Neural progenitor cell (in vitro differentiated cells): ENCODE measurements at regions not wholly inside any gene's neighbourhood (a gene's known extent, or its start where the extent isn't known, plus 50 kb on each side); places are given as distances from the start of the nearest gene placed in this dataset. TPM values are rescaled to one million over a fixed set of nuclear protein-coding genes. Genes with fewer than 3 reads are reported as not detected.

Experiments used
- DNase-seq: peaks from one replicate; pipeline ENCODE4 v3.0.0-alpha.2; 2016; ENCODE audit warnings: low spot score
- H2AFZ ChIP-seq: fragments of 200-600 bp; sonication (generic); replicated peaks from 2 replicates; pipeline ENCODE4 v1.6.1; 2016; ENCODE audit warnings: antibody characterized with exemption
- H3F3A ChIP-seq: fragments of 200-600 bp; sonication (generic); 2 replicates; pipeline ENCODE4 v1.6.1; 2016; ENCODE audit warnings: antibody characterized with exemption, low read depth
- H3K27ac ChIP-seq: fragments of 200-600 bp; sonication (generic); 2 replicates; pipeline ENCODE4 v1.5.1; 2016; ENCODE audit warnings: mild to moderate bottlenecking
- H3K27me3 ChIP-seq: fragments of 200-600 bp; sonication (generic); 2 replicates; pipeline ENCODE4 v1.6.1; 2016; ENCODE audit warnings: mild to moderate bottlenecking, moderate library complexity
- H3K36me3 ChIP-seq: fragments of 200-600 bp; sonication (generic); 2 replicates; pipeline ENCODE4 v1.5.1; 2016
- H3K4me1 ChIP-seq: fragments of 200-600 bp; sonication (generic); 2 replicates; pipeline ENCODE4 v1.6.1; 2016; ENCODE audit warnings: mixed run types
- H3K4me2 ChIP-seq: fragments of 200-600 bp; sonication (generic); 2 replicates; pipeline ENCODE4 v1.6.1; 2016
- H3K4me3 ChIP-seq: fragments of 200-600 bp; sonication (generic); 2 replicates; pipeline ENCODE4 v1.5.1; 2016
- H3K79me2 ChIP-seq: fragments of 200-600 bp; sonication (generic); 2 replicates; pipeline ENCODE4 v1.6.1; 2016; ENCODE audit warnings: low read depth
- H3K9ac ChIP-seq: fragments of 200-600 bp; sonication (generic); 2 replicates; pipeline ENCODE4 v1.6.1; 2016
- H3K9me3 ChIP-seq: fragments of 200-600 bp; sonication (generic); 2 replicates; pipeline ENCODE4 v1.5.1; 2016; ENCODE audit warnings: low read depth
- H4K20me1 ChIP-seq: fragments of 200-600 bp; sonication (generic); 2 replicates; pipeline ENCODE4 v1.6.1; 2016; ENCODE audit warnings: low read depth
- H3K27ac Mint-ChIP-seq: 3 replicates; pipeline ENCODE4 v1.8.0; 2021; ENCODE audit warnings: mixed read lengths
- H3K27me3 Mint-ChIP-seq: 2 replicates; pipeline ENCODE4 v1.8.0; 2022; ENCODE audit warnings: low read depth, mild to moderate bottlenecking, inconsistent platforms, moderate library complexity, mixed read lengths; ENCODE audit not compliant: insufficient read depth
- H3K36me3 Mint-ChIP-seq: 3 replicates; pipeline ENCODE4 v1.8.0; 2021; ENCODE audit warnings: mixed read lengths
- H3K4me1 Mint-ChIP-seq: 3 replicates; pipeline ENCODE4 v1.8.0; 2021; ENCODE audit warnings: mixed read lengths
- H3K4me3 Mint-ChIP-seq: 3 replicates; pipeline ENCODE4 v1.8.0; 2021; ENCODE audit warnings: mild to moderate bottlenecking, moderate library complexity, mixed read lengths
- H3K9me3 Mint-ChIP-seq: 3 replicates; pipeline ENCODE4 v1.8.0; 2020; ENCODE audit warnings: mixed read lengths
- CTCF ChIP-seq: fragments of 200-600 bp; sonication (generic); IDR thresholded peaks from 2 replicates; pipeline ENCODE4 v1.5.1; 2017; ENCODE audit warnings: antibody characterized with exemption, mild to moderate bottlenecking
- EZH2 ChIP-seq: fragments of 200-600 bp; sonication (generic); IDR thresholded peaks from 2 replicates; pipeline ENCODE4 v1.6.1; 2017; ENCODE audit warnings: antibody characterized with exemption, mild to moderate bottlenecking, moderate library complexity
- EZH2phosphoT487 ChIP-seq: fragments of 200-600 bp; sonication (generic); IDR thresholded peaks from 2 replicates; pipeline ENCODE4 v1.6.1; 2017; ENCODE audit warnings: antibody characterized with exemption
- small RNA-seq: library from RNA; depleted of rRNA; stranded (forward); fragments of <200 nt; gene quantifications from one replicate; pipeline ENCODE3, GENCODE V24; 2015

- no peak overlapping the region for H3K4me3 ChIP-seq
- Mint-ChIP-seq H3K9me3 (no peaks in the 10 kb centered on the region), H3K36me3 (no peaks in the 10 kb centered on the region), H3K27ac (no peak overlapping the region), H3K4me3 (no peak overlapping the region), H3K4me1 (no peaks in the 10 kb centered on the region), H3K27me3 (peaks cover 7% of the 10 kb centered on the region)
- no peak overlapping the region for H2AFZ ChIP-seq
- H3K4me1 ChIP-seq: no peaks in the 10 kb centered on the region
- H3F3A ChIP-seq: no peaks in the 10 kb centered on the region
- no peaks in the 10 kb centered on the region for H4K20me1 ChIP-seq
- no peak overlapping the region for H3K4me2 ChIP-seq
- DNase-seq: no peak
- no peak overlapping the region for H3K9ac ChIP-seq
- H3K79me2 ChIP-seq: no peaks in the 10 kb centered on the region
- no peaks in the 10 kb centered on the region for H3K9me3 ChIP-seq
- H3K27me3 ChIP-seq: no peaks in the 10 kb centered on the region
- no peak for TF ChIP-seq EZH2phosphoT487
- TF ChIP-seq EZH2: no peak
- no peak for TF ChIP-seq CTCF
- no peak overlapping the region for H3K27ac ChIP-seq
- no peaks in the 10 kb centered on the region for H3K36me3 ChIP-seq
Measured at GRCh38 chr1:93025572-93025971, 53.5 kb upstream of the MTF2 start.

GRCh38 chr1:93028542-93028941 is 50.5 kb upstream of the MTF2 start:
- Mint-ChIP-seq H3K9me3 (no peaks in the 10 kb centered on the region), H3K36me3 (no peaks in the 10 kb centered on the region), H3K27ac (no peak overlapping the region), H3K27me3 (peaks cover 7% of the 10 kb centered on the region), H3K4me3 (no peak overlapping the region), H3K4me1 (no peaks in the 10 kb centered on the region)
- Histone ChIP-seq H3K36me3 (no peaks in the 10 kb centered on the region), H3K27me3 (no peaks in the 10 kb centered on the region), H3F3A (no peaks in the 10 kb centered on the region), H3K79me2 (no peaks in the 10 kb centered on the region), H3K4me1 (no peaks in the 10 kb centered on the region), H3K27ac (no peak overlapping the region), H3K9me3 (no peaks in the 10 kb centered on the region), H3K4me2 (no peak overlapping the region), H2AFZ (no peak overlapping the region), H3K9ac (no peak overlapping the region), H4K20me1 (no peaks in the 10 kb centered on the region), H3K4me3 (no peak overlapping the region)
- DNase-seq: no peak
- TF ChIP-seq EZH2: no peak
- TF ChIP-seq CTCF: no peak
- TF ChIP-seq EZH2phosphoT487: no peak

Small RNA genes lying in the stretch of these regions (small RNA-seq; reads per million reads assigned to genes)
- gene RF00019: not detected
- gene RN7SKP123: not detected
